HG03558 (cell line): ENCODE measurements at regions not wholly inside any gene's neighbourhood (a gene's known extent, or its start where the extent isn't known, plus 50 kb on each side); places are given as distances from the start of the nearest gene placed in this dataset.
"Not testable (repeated sequence)": the region's sequence is repeated elsewhere in the genome, so short reads cannot be mapped to it uniquely, and the experiment has no call there.

Source experiments
- ATAC-seq: cut with Tn5 transposase; IDR thresholded peaks from one replicate; pipeline ENCODE4 v1.9.1; 2021; ENCODE audit warnings: moderate number of reproducible peaks; ENCODE audit not compliant: unreplicated experiment; ENCODE audit errors: extremely low read depth

DNA sequence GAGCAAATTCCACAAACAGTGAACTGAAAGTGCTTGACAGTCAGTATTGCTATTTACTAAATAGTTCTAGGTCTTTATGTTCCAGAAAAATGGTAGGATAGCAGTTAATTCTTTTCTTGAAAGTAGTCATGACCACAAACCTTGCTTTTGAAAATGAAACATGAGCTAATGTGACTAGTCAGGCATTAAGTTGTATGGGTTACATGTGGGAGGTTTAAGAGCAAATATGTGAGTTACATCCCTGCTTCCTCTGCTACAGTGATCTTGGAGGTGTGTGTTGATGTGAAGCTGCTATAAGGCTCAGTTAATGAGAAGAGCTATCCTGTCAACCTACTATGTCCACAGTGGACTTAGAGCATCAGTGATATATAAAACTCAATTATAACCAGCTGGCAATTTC, 741.6 kb downstream of the FSCB start:
- ATAC-seq, result no peak

DNA sequence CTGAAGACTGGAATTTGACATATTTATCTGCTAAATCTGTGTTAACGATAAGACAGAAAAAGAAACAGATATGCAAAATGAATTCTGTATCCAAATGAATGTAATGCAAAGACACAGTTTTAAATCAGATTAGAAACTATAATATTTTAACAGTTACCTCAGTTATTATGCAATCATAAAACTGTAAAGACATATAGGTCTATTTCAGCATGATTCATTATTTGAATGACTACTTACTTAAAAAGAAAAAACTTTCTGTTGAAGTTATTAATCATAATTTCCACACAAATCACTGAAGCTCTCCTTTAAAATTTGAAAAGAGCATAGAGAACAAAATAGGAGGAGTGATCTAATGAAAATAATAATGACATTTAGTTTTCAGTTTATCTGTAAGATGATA, 742.6 kb downstream of the FSCB start:
- no peak for ATAC-seq

DNA sequence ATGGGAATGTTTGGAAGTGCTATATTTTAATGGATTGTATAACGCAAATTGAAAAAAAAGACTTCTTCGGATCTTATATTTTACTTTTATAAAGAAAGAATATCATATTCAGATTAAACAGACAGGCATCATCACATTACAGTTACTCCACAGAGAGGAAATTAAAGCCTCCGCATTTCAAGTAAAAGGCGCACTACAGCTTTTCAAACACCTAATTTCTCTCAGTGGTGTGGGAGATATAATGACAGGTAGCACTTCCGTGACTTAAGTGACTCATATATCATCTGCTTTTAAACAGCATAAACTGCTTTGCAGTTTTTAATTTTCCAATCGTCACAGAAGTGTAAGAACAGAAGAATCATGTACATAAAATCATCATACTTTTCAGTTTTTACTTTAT, 751.4 kb downstream of the FSCB start:
- ATAC-seq, result no peak

DNA sequence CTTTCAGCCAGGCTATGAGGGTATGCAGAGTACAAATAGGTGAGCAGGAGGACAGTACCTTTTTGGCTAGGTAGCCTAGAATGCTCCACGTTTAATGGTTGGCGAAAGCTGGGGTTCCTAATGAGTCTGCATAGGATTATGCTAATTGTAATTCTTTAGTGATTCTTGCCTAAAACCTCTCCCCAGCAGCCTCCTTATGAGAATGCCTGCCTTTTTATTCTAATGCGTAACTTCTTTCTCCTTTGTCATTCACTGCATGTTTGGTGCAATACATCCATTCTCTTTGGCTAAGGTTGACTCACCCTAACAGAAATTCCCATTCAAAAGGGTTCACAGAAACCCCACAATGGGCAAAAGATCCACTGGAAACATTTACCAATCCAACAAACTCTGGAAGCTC, 752.2 kb downstream of the FSCB start:
- no peak for ATAC-seq

DNA sequence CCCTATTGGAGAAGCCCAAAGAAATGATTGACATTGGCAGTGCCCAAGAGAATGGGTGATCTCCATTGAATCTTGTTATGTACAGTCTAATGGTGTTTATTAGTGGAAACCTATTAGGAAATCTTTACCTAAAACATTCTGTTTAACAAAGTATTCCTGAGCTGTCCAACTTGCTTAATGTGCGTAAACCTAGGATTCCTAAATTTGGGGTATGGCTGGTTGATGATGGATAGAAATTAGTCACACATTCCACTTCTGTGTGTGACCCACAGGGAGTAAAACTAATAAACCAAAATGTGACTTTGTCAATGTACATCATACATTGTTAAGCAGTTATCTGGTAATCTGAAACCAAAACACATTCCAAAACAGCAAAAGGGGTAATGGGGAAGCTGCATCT, 761.3 kb downstream of the FSCB start:
- no peak for ATAC-seq

- ATAC-seq, result no peak
These were observed 771.2 kb downstream of the FSCB start for GRCh38 chr14:43735932-43736331.

- no peak for ATAC-seq
These were observed 777.9 kb downstream of the FSCB start for GRCh38 chr14:43729143-43729542.

DNA sequence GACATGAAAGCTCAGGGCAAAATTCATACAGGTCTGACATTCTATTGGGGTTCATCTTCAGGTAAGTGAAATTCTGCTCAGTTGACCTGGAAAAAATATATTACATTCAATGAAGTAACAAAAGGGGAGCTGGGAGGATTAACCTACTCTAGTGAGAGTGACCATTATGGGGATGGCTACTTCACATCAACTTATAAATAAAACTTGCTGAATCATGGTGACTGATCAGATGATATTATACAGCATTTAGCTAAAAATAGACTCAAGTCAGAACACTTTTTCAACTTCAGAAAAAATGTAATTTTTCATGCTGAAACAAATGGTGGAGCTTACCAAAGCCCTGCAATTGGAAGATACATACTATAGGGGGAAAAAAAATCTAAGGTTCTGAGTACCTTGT, 800.2 kb downstream of the FSCB start:
- ATAC-seq, result no peak

GRCh38 chr14:43698561-43699284, 808.4 kb downstream of the FSCB start:
- not testable (repeated sequence) for ATAC-seq

DNA sequence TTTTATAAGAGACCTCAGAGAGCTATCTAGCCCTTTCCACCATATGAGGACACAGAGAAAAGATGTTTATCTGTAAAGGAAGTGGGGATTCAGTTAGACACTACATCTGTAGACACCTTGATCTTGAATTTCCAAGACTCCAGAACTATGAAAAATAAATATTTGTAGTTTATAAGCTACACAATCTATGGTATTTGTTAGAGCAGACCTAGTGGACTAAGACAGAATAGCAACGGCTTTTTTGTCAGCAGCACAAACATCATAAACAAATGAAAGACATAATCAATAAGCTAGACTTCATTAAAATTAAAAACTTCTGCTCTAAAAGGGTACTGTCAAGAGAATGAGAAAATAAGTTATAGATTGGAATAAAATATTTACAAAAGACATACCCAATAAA, 810.1 kb downstream of the FSCB start:
- ATAC-seq, result no peak

DNA sequence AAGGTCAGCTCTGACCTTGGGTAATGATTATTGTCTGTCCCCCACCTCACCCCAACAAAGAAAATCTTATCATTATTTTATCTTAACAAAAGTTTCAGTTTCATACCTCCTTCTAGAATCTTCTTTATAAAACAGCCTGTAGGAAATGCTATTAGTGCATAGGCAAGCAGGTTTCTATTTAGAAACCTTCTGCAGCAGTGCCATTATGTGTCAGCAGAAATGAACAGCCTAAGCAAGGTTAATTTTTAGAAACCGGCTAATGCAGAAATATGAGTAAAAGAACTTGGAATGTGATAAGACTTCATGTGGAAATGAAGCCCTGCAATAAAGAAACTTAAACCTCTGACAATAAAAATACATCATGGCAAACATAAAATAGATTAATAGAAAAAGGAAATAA, 814.4 kb downstream of the FSCB start:
- ATAC-seq, result no peak

DNA sequence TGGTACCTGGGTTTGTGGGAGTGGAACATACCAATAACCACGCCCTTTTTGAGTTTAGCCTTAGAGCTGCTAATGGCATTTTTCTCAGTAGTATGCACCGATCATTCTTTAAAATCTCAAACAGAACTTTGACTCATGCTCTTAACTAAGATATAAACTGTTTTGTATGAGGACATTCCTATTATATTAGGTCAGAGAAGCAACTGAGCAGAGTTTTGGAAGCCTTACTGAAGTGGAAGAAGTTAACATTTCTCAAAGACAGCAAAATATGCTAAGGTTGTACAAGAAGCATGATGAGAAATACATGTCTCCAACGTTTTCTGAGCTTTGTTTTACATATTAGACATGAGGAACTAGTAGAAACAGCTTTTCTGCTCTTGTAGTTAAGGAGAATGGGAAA, 819.2 kb downstream of the FSCB start:
- ATAC-seq, result no peak

- no peak for ATAC-seq
These were observed 829.5 kb downstream of the FSCB start for GRCh38 chr14:43677581-43677980.

DNA sequence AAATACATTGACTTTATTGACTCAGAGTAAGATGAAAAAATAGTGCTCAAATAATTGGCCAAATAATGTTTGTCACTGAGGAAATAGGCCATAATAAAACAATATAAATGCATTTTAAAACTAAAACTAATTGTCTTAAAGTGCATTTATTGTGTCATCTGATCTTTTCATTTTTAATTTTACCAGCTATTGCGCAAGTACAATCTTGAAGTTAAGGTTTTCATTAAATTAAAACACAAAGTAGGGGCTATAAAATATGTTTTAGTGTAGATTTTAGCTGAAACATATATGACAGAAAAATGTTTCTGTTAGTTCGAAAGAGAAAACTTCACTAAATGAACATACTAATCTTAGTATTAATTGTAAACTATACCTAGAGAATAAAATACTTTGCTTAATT, 832.8 kb downstream of the FSCB start:
- no peak for ATAC-seq

- ATAC-seq, result no peak
These were observed 835.2 kb downstream of the FSCB start for GRCh38 chr14:43671716-43672485.

DNA sequence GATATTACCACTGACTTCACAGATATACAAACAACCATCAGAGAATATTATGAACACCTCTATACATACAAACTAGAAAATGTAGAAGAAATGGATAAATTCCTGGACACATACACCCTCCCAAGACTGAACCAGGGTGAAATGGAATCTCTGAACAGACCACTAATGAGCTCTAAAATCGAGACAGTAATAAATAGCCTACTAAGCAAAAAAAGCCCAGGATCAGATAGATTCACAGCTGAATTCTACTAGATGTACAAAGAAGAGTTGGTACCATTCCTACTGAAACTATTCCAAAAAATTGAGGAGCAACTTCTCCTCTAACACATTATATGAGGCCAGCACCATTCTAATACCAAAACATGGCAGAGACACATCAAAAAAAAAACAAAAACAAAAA, 837.7 kb downstream of the FSCB start:
- no peak for ATAC-seq

DNA sequence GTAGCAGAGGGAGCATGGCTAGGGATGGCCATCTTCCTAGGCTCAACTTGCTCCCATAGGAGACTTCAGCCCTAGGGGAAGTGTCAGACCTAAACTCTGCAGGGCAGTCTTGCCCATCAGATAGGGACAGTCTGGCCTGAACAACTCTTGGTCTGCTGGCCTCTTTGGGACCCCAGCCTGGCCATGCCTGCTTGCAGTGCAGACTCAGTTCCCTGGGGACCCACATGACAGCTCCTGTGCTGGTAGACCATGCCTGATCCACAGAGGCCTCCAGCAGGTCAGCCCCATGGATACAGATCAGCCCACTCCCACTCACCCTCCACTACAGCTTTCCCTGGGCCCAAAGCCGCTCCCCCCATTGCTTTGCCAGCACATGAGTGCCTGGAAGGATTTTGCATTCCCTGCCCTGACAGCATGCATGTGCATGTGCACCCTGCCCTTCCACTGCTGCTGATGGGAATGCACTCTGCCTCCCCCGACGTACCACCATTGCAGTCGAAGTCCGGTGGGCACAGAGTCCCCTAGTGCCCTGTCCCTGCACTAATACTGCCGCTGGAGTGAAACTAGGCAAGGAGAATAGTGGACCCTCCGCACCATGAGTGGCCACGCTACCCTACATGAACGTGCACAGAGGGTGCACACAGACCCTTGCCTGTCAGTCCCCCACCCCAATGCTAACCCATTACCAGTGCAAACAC, 841.4 kb downstream of the FSCB start:
- ATAC-seq, result no peak

DNA sequence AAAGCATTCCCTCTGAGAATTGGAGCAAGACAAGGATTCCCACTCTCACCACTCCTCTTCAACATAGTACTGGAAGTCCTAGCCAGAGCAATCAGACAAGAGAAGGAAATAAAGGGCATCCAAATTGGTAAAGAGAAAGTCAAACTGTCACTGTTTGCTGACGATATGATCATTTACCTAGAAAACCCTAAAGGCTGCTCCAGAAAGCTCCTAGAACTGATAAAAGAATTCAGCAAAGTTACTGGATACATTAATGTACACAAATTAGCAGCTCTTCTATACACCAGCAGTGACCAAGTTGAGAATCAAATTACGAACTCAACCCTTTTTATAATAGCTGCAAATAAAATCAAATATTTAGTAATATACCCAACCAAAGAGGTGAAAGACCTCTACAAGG, 851.9 kb downstream of the FSCB start:
- not testable (repeated sequence) for ATAC-seq

DNA sequence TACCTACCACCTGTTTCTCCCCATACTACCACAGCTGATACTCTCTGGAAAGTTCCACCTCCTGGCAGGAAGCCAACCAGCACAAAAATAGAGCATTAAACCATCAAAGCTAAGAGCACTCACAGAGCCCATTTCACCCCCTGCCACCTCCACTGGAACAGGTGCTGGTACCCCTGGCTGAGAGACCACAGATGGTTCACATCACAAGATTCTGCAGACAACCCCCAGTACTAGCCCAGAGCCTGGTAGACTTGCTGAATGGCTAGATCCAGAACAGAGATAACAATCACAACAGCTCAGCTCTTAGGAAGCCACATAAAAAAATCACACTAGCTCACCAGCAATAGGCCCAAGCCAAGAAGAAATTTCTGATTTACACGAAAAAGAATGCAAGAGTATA, 855.2 kb downstream of the FSCB start:
- no peak for ATAC-seq

GRCh38 chr14:43651185-43651787, 855.8 kb downstream of the FSCB start:
- ATAC-seq, result no peak

- no peak for ATAC-seq
These were observed 857.6 kb downstream of the FSCB start for GRCh38 chr14:43649508-43649907.
